ENCODE measurements at regions not wholly inside any gene's neighbourhood (a gene's known extent, or its start where the extent isn't known, plus 50 kb on each side); places are given as distances from the start of the nearest gene placed in this dataset.

DNA sequence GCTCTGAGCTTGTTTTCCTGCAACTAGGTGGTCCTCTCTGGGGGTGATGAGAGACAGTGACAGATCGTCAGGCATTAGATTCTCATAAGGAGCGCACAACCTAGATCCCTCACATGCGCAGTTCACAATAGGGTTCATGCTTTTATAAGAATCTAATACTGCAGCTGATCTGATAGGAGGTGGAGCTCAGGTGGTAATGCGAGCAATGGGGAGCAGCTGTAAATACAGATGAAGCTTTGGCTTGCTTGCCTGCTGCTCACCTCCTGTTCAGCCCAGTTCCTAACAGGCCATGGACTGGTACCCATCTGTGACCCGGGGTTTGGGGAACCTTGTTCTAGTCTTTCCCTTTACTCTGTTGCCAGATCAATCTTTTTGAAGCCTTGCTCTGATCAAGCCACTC is 89.5 kb upstream of the POU5F2 start:
- intact Hi-C loops (cut with DNase I, micrococcal nuclease) = no loop called here
- DNase-seq (no peak), ATAC-seq (no peak)

DNA sequence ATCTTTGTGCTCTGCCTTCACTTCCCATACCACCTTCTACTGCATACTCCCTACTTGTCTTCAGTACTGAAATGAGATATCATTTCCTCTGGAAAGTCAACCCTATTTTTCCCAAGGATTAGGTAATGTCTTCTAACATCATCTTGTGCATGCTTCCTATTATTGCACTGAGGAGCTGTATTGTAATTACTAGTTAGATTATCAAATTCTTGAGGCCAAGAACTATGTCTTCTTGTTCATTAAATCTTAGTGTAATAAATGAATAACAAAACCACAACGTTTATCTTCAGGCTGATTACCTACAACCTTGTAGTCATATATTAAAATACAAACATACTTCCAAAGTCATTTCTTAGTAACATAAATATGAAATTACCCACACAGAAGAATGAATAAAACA is 87.9 kb upstream of the POU5F2 start:
- DNase-seq = no peak
- no peak for ATAC-seq
- intact Hi-C loops (cut with DNase I, micrococcal nuclease) = no loop called here

DNA sequence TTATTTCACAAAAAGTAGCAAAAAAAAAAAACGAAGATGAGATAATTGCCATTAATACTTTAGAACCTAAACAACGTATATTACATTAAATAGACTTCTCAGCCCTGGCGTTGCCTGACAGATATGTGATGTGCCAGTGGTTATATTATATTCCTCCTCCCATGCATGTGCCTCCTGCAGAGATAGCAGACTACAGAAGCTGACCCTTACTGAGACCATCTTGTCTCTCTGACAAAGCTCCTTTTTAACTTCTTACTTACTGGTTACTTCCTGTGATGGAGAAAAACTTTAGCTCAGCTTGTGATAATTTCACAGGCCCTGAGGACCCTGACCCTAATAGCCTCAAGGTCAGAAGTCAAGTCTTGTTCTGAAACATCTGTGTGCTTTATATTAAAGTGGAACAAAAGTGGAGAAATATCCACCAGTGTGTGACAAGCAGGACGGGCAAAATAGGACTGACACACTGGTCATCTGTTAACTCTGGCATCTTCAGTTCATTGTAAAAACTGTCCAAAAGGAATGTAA is 80.6 kb upstream of the POU5F2 start:
- ATAC-seq (no peak), DNase-seq (no peak)
- intact Hi-C loops (cut with DNase I, micrococcal nuclease) = no loop called here

DNA sequence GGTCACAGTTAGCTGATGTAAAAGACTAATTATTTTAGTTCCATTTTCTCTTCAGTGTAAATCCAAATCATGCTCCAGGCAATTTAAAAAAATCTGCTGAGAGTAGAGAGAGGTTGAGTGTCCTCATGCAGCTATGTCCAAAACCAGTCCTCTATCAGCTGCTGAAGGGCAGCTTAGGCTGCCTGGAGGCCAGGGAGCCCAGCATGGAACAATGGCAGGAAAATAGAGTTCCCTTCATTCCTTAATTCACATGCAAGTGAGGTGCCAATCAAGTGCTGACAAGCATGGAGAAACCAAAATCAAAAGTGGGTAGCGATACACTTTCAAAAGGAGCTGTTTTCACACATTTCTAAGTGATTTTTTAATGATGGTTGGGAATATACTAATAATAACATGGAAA is 78.3 kb upstream of the POU5F2 start:
- no peak for ATAC-seq
- DNase-seq = no peak
- intact Hi-C loops (cut with DNase I, micrococcal nuclease) = no loop called here

DNA sequence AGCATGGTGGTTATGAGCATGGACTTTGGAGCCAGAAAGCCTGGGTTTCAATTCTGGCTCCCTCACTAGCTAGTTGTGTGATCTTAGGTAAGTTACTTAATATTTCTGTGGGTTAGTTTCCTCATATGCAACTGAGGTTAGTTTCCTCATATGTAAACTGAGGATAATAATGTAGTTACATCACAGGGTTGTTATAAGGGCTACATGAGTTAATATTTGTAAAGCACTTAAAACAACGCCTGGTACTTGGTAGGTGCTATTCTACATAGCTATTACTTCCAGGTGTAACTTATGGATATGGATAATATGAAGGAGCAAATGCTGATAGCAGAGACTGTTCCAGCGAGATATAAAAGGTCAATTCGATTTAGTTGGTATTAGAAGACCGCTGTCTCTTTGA is 69.4 kb upstream of the POU5F2 start:
- ATAC-seq (no peak), DNase-seq (no peak)
- intact Hi-C loops (cut with DNase I, micrococcal nuclease) = no loop called here

DNA sequence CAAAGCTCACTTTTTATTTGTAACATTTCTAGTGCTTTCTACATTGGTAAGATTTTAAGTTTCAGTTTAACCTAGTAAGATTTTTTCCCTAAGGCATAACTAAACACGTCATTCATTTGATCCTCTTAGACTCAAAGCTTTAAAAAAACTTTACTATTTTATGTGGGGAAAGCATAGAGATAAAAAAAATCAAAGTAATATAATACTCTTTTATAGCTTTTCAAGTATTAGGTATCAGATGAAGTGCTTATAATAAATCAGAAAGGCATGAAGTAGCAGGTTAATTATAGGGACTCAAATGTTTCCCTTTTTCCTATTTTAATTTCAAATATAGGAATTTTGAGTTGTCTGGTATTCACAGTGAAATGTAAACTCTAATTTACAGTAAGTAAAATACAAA is 68.0 kb upstream of the POU5F2 start:
- intact Hi-C loops (cut with DNase I, micrococcal nuclease) = loop anchor here in 1 of 2 donors (10.0 kb wide), 1 partner anchor 215 kb away; no protein-coding TSS in a partner anchor
- no peak for ATAC-seq
- DNase-seq = no peak

DNA sequence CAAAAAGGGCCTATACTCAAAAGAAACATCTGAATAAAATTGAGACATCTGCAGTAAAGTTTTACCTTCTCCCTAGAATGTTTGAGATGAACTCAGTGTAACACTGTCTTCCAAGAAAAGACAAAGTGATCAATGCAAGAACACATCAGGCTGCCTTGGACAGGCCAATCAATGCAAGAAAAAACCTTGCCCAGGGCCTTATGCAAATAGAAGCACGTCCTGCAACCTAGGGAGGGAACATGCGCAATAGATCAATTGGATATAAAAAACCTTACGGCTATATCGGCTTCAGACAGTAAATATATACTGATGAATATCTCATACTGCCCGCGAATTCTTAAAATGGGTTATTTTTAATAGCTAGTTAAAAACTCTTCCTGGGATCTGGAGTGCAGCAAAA is 66.4 kb upstream of the POU5F2 start:
- DNase-seq (no peak), ATAC-seq (no peak)
- intact Hi-C loops (cut with DNase I, micrococcal nuclease) = loop anchor here in 1 of 2 donors (10.0 kb wide), 1 partner anchor 213 kb away; no protein-coding TSS in a partner anchor

DNA sequence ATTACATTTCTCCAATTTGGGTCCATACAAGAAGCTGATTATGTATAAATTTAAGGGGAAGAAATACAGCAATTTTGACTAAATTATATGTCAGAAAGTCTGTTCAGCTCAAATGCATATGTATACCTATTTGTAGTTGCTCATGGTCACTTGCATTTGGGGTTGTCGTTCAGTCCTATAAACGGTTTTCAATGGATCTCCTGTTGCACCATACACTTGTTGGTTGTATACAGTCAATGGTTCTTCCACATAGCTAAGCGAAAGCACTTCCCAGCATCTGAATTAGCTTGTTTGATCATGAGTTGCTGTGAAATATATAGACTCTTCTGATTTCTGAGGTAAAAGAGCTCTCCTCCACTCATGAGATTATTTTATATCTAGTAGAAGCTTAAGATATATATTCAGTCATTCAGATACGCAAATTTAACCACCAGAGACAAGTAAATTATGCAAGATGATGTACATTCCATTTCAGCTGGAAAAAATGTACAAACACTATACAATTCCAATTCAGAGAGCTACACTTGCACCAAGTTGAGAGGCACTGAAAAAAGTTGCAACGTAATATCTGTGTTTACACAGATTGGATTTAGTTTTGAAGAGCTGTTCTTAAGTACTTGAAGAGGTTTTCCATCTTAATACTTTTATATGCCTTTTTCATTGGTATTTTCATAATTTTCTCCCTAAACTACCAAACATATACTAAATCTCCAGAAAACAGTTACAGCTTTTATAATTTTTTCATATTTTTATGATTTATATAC is 64.4 kb upstream of the POU5F2 start:
- intact Hi-C loops (cut with DNase I, micrococcal nuclease) = loop anchor here in 1 of 2 donors (10.0 kb wide), 1 partner anchor 211 kb away; no protein-coding TSS in a partner anchor
- DNase-seq = no peak
- no peak for ATAC-seq

DNA sequence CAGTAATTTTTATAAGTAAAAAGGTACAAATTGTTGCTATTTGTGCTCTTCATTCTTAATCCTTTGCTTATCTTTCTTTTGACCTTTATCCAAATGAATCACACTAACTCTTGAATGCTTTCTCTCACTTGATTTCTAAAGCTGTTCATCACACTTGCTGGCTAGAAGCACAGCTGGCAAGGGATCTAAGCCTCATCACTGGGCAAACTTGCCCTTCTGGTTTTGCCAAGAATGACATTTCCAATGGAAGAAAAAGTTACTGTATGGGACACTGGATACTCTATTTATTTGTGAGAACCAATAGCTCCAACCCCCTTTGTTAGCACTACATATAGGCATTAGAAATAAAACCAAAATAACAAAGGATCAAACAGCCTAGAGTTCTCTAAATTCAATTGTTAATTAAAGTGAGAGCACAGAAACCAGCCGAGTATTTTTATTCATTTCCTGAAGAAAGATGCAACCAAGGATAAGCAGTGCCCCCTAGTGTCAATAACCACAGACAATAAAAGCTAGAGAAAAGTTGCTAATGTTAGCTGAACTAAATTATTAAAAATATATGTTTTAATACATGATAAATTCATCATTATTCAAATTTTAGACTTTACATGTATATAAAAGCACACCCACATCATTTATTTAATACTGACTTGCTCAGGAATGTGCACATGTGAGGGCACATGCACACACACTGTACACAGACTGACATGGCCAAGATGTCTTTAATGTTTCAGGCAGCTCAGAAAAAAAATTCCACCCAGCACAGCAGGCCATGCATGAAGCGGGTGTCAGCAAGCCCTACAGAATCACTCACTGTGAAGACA is 59.8 kb upstream of the POU5F2 start:
- intact Hi-C loops (cut with DNase I, micrococcal nuclease) = loop anchor here in 1 of 2 donors (10.0 kb wide), 1 partner anchor 206 kb away; no protein-coding TSS in a partner anchor
- no peak for DNase-seq
- peak; percentile 64 for ATAC-seq

DNA sequence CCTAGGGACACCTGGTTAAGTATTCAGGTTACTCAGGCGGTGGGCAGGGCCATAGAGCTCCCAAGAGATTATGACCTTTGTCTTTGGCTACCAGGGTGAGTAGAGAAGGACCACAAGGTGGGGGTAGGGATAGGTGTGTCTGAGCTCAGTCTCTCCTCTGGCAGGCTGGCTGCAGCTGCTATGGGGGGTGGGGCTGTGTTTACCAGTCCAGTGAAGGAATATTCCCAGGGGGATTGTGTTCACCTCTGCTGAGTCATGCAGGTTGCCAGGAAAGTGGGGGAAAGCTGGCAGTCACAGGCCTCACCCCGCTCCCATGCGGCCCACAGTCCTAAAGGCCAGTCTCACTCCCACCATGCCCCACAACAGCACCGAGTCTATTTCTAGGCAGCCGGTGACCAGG is 53.6 kb upstream of the POU5F2 start:
- ATAC-seq = no peak
- peak in 1 of 2 donors; percentile 4 for DNase-seq
- intact Hi-C loops (cut with DNase I, micrococcal nuclease) = no loop called here

DNA sequence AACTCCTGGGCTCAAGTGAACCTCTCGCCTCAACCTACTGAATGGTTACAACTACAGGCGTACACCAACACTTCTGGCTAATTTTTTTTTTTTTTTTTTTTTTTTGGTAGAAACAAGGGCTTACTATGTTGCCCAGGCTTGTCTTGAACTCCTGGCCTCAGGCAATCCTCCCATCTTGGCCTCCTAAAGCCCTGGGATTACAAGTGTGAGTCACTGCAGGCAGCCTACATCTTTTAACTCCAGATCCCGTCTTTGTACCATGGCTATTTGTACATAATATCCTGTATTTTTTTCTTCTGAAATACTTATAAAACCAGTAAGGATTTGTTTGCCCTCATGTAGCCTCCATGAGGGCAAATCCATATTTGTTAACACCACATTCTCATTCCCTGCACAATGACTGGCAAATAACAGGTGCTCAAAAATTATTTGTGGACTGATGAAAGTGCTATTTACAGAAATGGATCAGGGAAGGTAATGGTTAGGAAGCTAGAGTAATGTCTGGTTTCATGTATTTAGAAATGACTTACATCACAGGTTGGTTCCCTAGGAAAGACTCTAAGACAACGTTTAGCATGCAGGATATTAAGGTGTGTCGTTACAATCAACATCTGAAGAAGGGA is 51.9 kb upstream of the POU5F2 start:
- ATAC-seq (no peak), DNase-seq (no peak)
- intact Hi-C loops (cut with DNase I, micrococcal nuclease) = no loop called here

DNA sequence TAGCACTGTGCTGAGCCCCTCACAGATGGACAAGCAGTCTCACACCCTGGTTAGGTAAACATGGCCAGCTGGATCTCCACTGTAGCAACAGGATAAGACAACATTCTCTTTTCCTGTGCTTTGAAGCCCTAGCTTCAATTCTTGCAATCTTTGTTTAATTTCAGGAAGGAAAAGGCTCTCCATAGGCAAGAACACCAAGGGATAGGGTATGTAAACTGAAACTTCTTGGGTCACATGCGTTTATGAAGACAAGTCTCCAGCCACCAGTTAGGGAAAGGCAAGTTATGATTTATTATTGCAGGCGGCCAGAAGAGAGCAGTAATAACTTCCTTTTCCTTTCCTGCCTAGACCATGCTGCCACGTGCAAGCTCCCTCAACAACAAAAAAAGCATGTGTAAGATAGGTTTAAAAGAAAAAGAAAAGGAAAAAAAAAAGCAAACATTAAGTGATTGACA is 50.1 kb upstream of the POU5F2 start:
- ATAC-seq = peak; percentile 63
- intact Hi-C loops (cut with DNase I, micrococcal nuclease) = no loop called here

More for the DNA sequence above, 50.1 kb upstream of the POU5F2 start:
- no peak for DNase-seq

Data from left colon (tissue), 2 donors.